Fibroblast of lung (primary cell): ENCODE measurements at regions not wholly inside any gene's neighbourhood (a gene's known extent, or its start where the extent isn't known, plus 50 kb on each side); places are given as distances from the start of the nearest gene placed in this dataset.
"Not testable (repeated sequence)": the region's sequence is repeated elsewhere in the genome, so short reads cannot be mapped to it uniquely, and the experiment has no call there.

Source experiments
- DNase-seq, 2 donors: peaks; one replicate each; pipeline versions ENCODE4 v3.0.0 to v3.0.0-alpha.2; 2010; ENCODE audit warnings: low read depth in 2 of 2
- H2AFZ ChIP-seq: 2 replicates; pipeline ENCODE4 v1.5.1; 2012; ENCODE audit warnings: low read length, control low read depth, inconsistent platforms
- H3K27ac ChIP-seq: 2 replicates; pipeline ENCODE4 v1.5.1; 2011; ENCODE audit warnings: low read length, control low read depth; ENCODE audit not compliant: insufficient read depth
- H3K27me3 ChIP-seq: 2 replicates; pipeline ENCODE4 v1.5.1; 2011; ENCODE audit warnings: mild to moderate bottlenecking, low read length; ENCODE audit not compliant: control insufficient read depth, insufficient read depth
- H3K36me3 ChIP-seq: 2 replicates; pipeline ENCODE4 v1.5.1; 2011; ENCODE audit warnings: low read length; ENCODE audit not compliant: control insufficient read depth, insufficient read depth
- H3K4me1 ChIP-seq: 2 replicates; pipeline ENCODE4 v1.5.1; 2011; ENCODE audit warnings: low read length; ENCODE audit not compliant: control insufficient read depth, insufficient read depth; ENCODE audit errors: extremely low read depth
- H3K4me2 ChIP-seq: 2 replicates; pipeline ENCODE4 v1.5.1; 2011; ENCODE audit warnings: low read length, control low read depth; ENCODE audit not compliant: insufficient read depth; ENCODE audit errors: extremely low read depth
- H3K4me3 ChIP-seq, 4 experiments: fragments of 200-600 bp in 1 of 4; sonication (generic) in 1 of 4; replicated peaks in 1 of 4; 2 replicates each; pipeline ENCODE4 v1.5.1; 2011 to 2016; ENCODE audit warnings: low read length in 4 of 4, low read depth in 3 of 4, mild to moderate bottlenecking in 3 of 4, control low read depth in 2 of 4, inconsistent platforms in 1 of 4, mixed read lengths in 1 of 4; ENCODE audit not compliant: insufficient read depth in 1 of 4; ENCODE audit errors: control extremely low read depth in 1 of 4
- H3K79me2 ChIP-seq: 2 replicates; pipeline ENCODE4 v1.5.1; 2012; ENCODE audit warnings: mild to moderate bottlenecking, low read length, inconsistent platforms; ENCODE audit not compliant: control insufficient read depth, insufficient read depth
- H3K9ac ChIP-seq: 2 replicates; pipeline ENCODE4 v1.5.1; 2011; ENCODE audit warnings: mild to moderate bottlenecking, low read length, control low read depth; ENCODE audit not compliant: insufficient read depth
- H3K9me3 ChIP-seq: 2 replicates; pipeline ENCODE4 v1.5.1; 2012; ENCODE audit warnings: low read depth, low read length; ENCODE audit not compliant: control insufficient read depth, insufficient read depth
- H4K20me1 ChIP-seq: 2 replicates; pipeline ENCODE4 v1.5.1; 2011; ENCODE audit warnings: low read length; ENCODE audit not compliant: control insufficient read depth, insufficient read depth; ENCODE audit errors: extremely low read depth
- EZH2 ChIP-seq: IDR thresholded peaks from 2 replicates; pipeline ENCODE4 v1.5.1; 2012; ENCODE audit warnings: low read length, control low read depth, mild to moderate bottlenecking; ENCODE audit errors: missing control alignments
- TF ChIP-seq, protein P1 (sequence below), 2 donors: IDR thresholded peaks in 1 of 2; conservative IDR thresholded peaks in 1 of 2; 1 replicate in 1 of 2; 2 replicates in 1 of 2; pipeline ENCODE4 v1.5.1; 2011 to 2012; ENCODE audit warnings: low read length in 2 of 2, control low read depth in 1 of 2, inconsistent platforms in 1 of 2, low read depth in 1 of 2, mild to moderate bottlenecking in 1 of 2

DNA sequence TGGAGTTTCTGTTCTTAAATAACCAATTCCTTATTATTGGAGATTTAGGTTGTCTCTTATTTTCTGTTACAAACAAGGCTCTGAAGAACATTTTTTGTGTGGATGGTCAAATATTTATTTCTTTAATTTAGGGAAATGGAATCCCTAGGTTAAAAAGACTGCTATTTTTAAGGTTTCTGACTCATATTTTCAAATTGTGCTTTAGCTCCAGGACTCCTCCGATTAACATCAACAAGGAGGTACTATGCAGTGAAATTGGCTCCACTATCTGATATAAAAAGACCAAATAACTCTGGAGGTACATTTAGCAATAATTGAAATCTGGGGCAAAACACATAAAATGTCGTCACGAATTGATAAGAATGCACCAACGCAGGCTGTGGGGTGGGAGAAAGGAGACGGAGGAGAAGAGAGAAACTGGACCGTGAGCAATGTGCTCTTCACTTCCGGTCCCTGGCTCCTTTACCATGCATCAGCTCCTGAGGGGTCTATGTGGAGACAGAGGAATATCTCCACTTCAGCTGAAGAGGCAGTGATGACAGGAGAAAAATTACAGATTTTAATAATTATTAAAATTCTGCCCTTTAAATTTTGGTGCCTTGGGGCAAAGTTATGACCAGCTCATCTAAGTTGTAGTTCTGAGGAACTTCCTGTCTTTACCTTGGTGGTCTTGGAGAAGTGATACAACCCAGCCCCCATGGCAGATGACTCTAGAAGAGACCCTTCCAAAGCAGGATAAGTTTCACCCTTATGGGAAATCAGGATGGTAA lies 90.2 kb upstream of the BTG1 start:
- DNase-seq: no peak
- H3K27me3 ChIP-seq: no peaks in the 10 kb centered on the region
- no peaks in the 10 kb centered on the region for H3K4me1 ChIP-seq
- H3K9me3 ChIP-seq: no peaks in the 10 kb centered on the region
- TF ChIP-seq, protein P1, sequence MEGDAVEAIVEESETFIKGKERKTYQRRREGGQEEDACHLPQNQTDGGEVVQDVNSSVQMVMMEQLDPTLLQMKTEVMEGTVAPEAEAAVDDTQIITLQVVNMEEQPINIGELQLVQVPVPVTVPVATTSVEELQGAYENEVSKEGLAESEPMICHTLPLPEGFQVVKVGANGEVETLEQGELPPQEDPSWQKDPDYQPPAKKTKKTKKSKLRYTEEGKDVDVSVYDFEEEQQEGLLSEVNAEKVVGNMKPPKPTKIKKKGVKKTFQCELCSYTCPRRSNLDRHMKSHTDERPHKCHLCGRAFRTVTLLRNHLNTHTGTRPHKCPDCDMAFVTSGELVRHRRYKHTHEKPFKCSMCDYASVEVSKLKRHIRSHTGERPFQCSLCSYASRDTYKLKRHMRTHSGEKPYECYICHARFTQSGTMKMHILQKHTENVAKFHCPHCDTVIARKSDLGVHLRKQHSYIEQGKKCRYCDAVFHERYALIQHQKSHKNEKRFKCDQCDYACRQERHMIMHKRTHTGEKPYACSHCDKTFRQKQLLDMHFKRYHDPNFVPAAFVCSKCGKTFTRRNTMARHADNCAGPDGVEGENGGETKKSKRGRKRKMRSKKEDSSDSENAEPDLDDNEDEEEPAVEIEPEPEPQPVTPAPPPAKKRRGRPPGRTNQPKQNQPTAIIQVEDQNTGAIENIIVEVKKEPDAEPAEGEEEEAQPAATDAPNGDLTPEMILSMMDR (conservative IDR thresholded peaks at IDR 0.05 in 1 of 2, IDR thresholded peaks at IDR 0.05 in 1 of 2; ENCODE audit: low read depth in 1 of 2, low read length in 2 of 2): no peak
- H2AFZ ChIP-seq: no peak overlapping the region
- H3K4me2 ChIP-seq: no peak overlapping the region
- H3K27ac ChIP-seq: no peak overlapping the region
- no peaks in the 10 kb centered on the region for H3K36me3 ChIP-seq
- no peak overlapping the region for H3K9ac ChIP-seq
- no peak overlapping the region for H3K4me3 ChIP-seq
- no peaks in the 10 kb centered on the region for H3K79me2 ChIP-seq
- H4K20me1 ChIP-seq: no peaks in the 10 kb centered on the region

DNA sequence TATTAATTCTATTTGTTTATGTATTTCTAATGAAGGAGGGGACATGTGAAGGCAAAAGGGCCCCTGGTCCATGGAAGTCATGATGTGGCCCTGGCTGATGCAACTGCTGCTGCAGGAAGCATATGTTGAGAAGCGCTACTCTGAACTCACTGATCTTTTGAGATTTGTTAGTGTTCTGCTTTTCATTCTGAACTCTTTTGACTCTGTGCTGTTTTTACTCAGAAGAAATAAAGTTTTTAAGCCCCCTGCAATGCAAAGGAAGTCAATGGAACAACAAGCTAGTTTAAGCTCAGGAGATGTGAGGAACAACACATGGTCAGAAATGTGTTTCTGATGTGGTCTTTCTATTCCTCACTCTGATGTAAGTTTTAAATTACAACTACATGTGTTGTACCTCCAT lies 88.9 kb upstream of the BTG1 start:
- no peaks in the 10 kb centered on the region for H3K36me3 ChIP-seq
- H3K4me2 ChIP-seq: no peak overlapping the region
- no peaks in the 10 kb centered on the region for H4K20me1 ChIP-seq
- no peaks in the 10 kb centered on the region for H3K9me3 ChIP-seq
- H3K9ac ChIP-seq: no peak overlapping the region
- TF ChIP-seq, protein P1 (conservative IDR thresholded peaks at IDR 0.05 in 1 of 2, IDR thresholded peaks at IDR 0.05 in 1 of 2; ENCODE audit: low read depth in 1 of 2, low read length in 2 of 2): no peak
- TF ChIP-seq EZH2: no peak
- no peak overlapping the region for H3K27ac ChIP-seq
- no peaks in the 10 kb centered on the region for H3K79me2 ChIP-seq
- DNase-seq: no peak
- no peaks in the 10 kb centered on the region for H3K27me3 ChIP-seq
- H2AFZ ChIP-seq: no peak overlapping the region
- no peaks in the 10 kb centered on the region for H3K4me1 ChIP-seq
- H3K4me3 ChIP-seq: no peak overlapping the region

DNA sequence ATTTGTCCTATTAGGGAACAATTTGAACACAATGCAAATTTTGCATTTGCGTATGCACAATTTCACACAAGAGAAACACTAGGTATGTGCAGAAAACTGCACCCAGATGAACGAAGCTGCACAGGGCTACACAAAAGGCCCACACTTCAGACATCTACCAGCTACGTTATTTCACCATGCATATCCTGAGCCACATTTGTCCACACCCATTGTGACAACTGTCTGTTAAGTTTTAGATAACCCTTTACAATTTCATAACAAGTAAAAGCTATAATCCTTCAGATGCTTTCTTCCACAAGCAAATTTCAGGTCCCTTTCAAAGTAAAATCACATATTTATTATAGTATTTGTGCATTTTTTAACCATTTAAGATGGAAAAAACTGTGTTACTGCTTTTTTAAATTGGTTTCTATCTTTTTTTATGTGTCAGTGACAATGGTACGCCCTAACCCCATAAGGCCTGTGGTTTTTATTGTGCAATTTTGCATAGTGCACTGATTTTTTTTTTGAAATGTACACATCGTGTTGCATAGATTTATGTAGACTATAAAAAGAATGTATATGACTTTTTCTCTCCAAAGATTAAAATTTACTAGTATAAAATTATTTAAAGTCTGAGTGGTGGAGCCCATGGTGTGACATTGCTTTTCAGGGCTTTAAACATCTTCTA lies 87.8 kb upstream of the BTG1 start:
- TF ChIP-seq, protein P1 (conservative IDR thresholded peaks at IDR 0.05 in 1 of 2, IDR thresholded peaks at IDR 0.05 in 1 of 2; ENCODE audit: low read depth in 1 of 2, low read length in 2 of 2): no peak
- no peak for TF ChIP-seq EZH2
- no peak overlapping the region for H2AFZ ChIP-seq

DNA sequence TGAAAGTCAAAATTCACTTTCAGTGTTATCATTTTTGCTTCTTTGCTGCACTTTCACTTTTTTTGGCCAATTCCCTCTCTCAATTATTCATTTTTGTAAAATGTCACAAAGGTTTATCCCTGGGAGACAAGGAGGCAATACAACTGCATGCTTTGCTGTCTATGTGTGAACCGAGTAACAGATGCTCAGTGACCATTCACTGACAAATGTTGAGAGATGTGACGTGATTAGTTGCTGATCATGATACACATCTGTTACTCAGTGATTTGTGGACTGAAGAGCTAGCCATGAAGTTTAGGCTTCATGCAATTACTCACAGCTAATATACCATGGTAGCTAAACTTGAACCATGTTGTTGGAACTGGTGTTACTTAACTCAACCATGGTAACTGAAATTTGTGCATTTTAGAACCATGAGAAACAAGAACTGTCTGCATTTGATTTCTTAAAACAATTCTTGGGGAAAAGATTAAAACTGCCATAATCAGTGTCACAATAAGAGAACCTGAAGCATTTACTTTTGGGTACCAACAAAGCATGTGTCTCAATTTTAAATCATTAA lies 86.8 kb upstream of the BTG1 start:
- not testable (repeated sequence) for H3K36me3 ChIP-seq

More for the DNA sequence above, 87.8 kb upstream of the BTG1 start:
- Histone ChIP-seq H3K36me3 (no peaks in the 10 kb centered on the region), H3K79me2 (no peaks in the 10 kb centered on the region), H3K4me2 (no peak overlapping the region), H3K9me3 (no peaks in the 10 kb centered on the region), H3K4me1 (no peaks in the 10 kb centered on the region), H3K27ac (no peak overlapping the region), H3K27me3 (no peaks in the 10 kb centered on the region), H3K9ac (no peak overlapping the region), H4K20me1 (no peaks in the 10 kb centered on the region), H3K4me3 (no peak overlapping the region)
- DNase-seq: peak in 1 of 2 donors; percentile 34

More for the DNA sequence above, 86.8 kb upstream of the BTG1 start:
- H3K9me3 ChIP-seq, H3K4me3 ChIP-seq, H3K79me2 ChIP-seq, H4K20me1 ChIP-seq, H3K4me2 ChIP-seq, H3K9ac ChIP-seq, H2AFZ ChIP-seq, H3K27me3 ChIP-seq, DNase-seq, H3K27ac ChIP-seq, H3K4me1 ChIP-seq: not testable (repeated sequence)
